GM12864 (cell line): ENCODE measurements at regions not wholly inside any gene's neighbourhood (a gene's known extent, or its start where the extent isn't known, plus 50 kb on each side); places are given as distances from the start of the nearest gene placed in this dataset.

Experiments used
- DNase-seq: peaks from one replicate; pipeline ENCODE4 v3.0.0-alpha.2; 2011; ENCODE audit warnings: low read depth
- H3K4me3 ChIP-seq: 2 replicates; pipeline ENCODE4 v1.5.1; 2011; ENCODE audit warnings: mild to moderate bottlenecking, low read depth, low read length, control low read depth
- TF ChIP-seq, protein P1 (sequence below): IDR thresholded peaks from 2 replicates; pipeline ENCODE4 v1.5.1; 2011; ENCODE audit warnings: low read depth, mild to moderate bottlenecking, moderate library complexity, low read length, control low read depth, inconsistent platforms; ENCODE audit errors: missing control alignments

DNA sequence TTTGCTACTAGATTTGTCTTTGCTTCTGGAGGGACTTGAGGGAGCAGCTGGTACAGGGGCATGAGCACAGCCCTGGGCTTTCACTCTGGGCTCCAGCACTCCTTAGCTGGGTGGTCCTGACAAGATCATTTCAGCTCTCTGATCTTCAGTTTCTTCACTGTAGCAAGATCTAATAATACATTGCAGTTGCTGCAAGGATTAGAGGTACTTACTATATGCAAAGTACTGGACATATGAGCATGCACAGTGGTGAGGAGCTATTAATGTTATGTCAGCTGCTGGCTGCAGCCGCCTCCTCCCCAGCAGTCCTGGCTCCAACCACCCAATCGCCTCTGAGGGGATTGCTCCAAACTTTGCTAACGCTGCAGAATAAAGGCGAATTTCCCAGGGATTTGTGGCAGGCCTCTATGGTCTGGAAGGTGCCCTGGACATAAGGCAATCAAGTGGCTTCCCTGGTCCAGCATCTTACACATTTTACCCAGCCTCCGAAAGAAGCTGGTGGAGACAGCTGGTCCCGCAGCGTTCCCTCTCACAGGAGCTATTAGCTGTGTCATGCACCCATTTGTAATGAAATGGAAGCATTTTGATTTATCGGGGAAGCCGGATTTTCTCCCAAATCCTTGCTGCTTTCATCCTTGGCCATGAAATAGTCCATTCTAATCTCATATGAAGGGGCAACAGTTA, 96.7 kb downstream of the RHOB start:
- no peak overlapping the region for H3K4me3 ChIP-seq
- TF ChIP-seq, protein P1, sequence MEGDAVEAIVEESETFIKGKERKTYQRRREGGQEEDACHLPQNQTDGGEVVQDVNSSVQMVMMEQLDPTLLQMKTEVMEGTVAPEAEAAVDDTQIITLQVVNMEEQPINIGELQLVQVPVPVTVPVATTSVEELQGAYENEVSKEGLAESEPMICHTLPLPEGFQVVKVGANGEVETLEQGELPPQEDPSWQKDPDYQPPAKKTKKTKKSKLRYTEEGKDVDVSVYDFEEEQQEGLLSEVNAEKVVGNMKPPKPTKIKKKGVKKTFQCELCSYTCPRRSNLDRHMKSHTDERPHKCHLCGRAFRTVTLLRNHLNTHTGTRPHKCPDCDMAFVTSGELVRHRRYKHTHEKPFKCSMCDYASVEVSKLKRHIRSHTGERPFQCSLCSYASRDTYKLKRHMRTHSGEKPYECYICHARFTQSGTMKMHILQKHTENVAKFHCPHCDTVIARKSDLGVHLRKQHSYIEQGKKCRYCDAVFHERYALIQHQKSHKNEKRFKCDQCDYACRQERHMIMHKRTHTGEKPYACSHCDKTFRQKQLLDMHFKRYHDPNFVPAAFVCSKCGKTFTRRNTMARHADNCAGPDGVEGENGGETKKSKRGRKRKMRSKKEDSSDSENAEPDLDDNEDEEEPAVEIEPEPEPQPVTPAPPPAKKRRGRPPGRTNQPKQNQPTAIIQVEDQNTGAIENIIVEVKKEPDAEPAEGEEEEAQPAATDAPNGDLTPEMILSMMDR = no peak

DNA sequence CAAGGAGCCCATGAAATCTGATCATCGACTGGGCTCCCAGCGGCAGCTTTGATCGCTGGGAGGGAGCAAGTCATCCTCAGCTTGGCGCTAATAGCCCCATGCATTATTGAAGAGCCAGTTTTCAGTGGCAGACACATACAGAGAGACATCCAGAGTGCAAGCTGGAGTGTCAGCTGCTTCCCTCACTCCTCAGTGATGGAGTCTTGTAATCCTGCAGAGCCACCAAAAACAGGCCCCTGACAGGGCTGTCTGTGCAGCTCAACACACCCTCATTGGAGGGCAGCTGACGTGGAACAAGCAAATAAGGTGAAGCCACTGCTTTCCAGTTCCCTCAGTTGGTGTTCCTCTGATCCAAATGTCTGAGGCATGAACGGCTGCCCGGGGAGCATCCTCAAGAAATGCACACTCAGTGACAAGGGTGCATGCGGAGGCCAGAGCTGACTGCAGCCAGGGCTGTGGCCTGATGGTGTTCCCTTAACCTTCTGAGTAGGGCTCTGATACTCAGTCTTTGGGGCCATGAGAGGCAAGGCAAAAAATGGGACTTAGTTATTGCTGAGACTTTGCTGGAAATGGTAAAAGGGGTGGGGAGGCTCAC, 97.4 kb downstream of the RHOB start:
- no peak overlapping the region for H3K4me3 ChIP-seq
- no peak for DNase-seq
- TF ChIP-seq, protein P1 = no peak

More for the DNA sequence above, 96.7 kb downstream of the RHOB start:
- DNase-seq = no peak

DNA sequence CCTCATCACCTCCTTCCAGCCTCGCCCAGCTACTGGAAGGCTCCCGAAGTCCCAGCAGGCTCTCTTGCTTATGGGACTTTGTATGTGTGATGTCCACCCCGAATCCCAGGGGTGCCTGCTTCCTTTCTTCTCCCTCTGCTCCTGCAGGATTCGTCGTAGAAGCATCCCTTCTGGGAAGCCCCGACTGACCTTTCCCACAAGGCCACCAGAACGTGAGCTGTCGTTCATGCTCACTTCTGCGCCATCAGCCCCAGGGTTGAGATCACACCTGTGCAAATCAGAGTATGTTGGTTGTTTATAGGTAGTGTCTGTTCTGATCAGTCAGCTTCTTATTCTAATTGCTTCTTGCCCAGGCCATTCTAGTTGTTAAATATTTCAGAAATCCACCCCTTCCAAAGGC, 101.8 kb downstream of the HS1BP3 start:
- TF ChIP-seq, protein P1 = no peak
- no peak for DNase-seq
- no peak overlapping the region for H3K4me3 ChIP-seq

DNA sequence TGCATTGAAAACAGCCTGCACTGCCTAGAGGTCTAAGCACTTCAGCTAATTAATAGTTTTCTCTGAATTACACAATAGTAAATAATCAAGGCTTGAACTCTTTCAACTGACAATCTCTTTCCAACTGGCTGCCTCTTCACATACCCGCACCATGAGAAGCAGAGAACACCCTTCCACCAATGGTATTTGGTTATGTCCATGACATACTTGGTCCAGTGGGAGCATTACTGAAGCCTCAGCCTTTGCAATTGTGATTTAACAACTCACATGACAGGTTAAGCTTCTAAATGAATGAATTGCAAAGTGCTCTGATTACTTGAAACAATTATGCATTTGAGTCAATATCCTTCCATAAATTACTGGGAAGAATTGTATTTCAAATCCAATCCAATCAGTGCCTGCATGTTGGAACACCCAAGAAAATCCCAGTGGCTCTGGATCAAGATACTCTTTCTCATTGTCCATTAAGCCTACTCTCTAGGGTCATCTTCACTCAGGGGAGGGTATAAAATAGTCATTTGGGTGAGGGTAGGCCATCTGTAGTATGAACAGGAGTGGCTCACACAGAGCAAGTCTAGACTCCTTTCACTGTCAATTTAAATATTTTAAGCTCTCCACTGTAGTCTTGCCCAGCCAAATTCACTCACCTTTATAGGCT, 101.1 kb downstream of the HS1BP3 start:
- TF ChIP-seq, protein P1 = no peak
- no peak for DNase-seq
- H3K4me3 ChIP-seq = no peak overlapping the region

DNA sequence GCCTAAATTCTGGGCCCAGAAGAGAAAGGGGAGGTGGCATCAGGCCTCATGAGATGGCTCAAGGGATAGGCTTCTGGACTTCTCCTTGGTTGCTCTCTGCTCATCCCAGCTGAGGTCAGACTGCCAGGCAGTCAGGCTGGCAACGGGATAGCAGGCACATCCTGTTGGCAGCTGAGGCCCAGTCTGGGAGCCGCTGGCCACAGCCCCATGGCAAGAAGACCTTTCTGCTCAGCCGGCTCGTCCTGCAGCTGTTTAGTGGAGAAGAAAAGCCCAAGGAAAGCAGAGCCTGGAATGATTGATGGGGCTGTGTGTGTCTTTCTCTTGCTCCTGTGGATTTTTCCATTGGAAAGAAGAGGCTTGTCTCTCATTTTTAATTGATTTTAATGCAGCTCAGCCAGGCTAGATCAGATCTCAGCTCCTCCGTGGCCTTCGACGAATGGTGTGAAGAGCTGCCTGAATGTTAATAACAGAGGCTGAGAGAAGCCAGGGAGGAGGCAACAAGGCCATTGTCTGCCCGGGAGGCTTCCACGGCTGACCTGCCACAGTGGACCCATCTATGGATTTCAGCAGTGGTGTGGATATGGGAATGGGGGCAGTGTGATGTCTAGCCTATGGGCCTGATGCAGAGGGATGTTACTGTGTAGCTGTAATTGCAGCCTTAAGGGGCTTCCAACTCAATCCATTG, 99.5 kb downstream of the HS1BP3 start:
- no peak overlapping the region for H3K4me3 ChIP-seq
- TF ChIP-seq, protein P1 = no peak
- no peak for DNase-seq

DNA sequence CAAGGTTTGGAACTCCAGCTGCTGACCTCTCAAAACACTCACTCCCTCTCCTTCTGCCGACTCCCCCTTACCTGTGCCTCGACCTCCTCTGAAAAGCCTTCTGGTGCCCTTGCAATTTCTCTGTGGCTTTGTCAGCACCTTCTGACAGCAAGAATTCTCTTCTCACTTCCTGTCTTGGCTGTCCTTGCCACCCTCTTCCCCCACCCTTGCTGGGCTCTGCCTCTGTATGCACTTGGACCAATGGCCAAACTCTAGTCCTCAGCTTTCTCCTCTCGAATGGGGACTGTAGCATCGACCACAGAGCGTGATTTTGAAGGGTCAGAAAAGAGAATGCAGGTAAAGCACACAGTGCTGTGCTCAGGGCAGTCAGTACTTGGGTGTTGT, 99.0 kb downstream of the HS1BP3 start:
- DNase-seq = no peak
- TF ChIP-seq, protein P1 = no peak

More for the DNA sequence above, 99.0 kb downstream of the HS1BP3 start:
- no peak overlapping the region for H3K4me3 ChIP-seq
